IPS DF 19.7 (cell line): ENCODE measurements at regions not wholly inside any gene's neighbourhood (a gene's known extent, or its start where the extent isn't known, plus 50 kb on each side); places are given as distances from the start of the nearest gene placed in this dataset.
"Not testable (repeated sequence)": the region's sequence is repeated elsewhere in the genome, so short reads cannot be mapped to it uniquely, and the experiment has no call there.

ENCODE experiments used
- DNase-seq: peaks from one replicate; pipeline ENCODE4 v3.0.0-alpha.2; 2013; ENCODE audit warnings: low read depth, low spot score

DNA sequence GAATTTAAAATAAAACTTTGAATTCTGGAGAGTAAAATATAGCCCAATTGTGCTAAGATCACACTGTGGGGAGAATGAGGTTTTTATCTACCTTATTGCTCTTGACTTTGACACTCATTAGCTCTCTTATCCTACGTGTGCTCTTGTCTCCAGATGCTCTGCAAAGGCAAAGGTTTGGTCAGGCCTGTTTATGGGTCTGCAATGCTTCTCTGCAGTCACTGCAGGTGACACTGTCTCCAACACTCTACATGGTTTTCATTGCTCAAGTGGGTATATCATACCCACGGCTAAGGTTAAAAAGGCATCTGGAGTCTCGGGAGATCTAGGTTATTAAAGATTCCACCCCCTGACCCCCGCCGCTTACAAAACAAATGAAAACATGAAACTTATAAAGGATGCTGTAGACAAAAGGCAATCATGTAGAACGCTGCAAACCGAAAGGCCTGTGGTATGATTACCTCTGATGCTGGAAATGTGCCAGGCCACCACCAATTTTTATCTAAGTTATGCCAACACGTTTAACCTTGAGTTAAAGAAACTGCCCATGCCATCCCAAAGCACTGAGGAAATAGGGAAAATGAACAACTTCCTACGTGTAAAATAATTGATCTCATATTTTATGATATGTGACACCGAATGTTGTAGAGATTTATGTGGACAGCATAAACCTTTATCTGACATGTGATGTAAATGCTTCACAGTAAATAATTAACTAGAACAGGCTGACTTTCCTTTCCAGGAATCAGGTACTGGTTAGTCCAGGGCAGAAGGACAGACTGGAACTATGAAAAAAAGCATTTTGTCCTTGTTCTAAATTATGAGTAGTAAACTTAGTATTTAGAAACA, 238.2 kb upstream of the NOX3 start:
- no peak for DNase-seq

DNA sequence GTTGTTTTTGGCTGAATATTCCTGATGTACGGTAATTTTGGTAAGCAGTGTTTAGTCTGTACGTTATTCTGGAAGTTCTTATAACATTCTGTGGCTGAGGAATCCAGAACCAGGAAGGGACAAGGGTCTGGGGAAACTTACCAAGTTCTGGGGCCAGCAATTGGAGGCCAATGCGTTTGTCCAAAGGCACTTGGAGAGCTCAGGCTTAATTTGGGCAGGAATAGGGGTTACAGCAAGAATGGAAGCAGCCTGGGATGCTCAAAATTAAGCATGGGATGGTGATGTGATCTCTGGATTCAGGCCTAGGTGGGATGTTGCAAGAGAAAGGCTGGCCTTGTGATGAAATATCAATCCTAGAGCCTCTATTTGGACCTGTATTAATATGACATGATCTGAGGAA, 235.2 kb upstream of the NOX3 start:
- DNase-seq: no peak

DNA sequence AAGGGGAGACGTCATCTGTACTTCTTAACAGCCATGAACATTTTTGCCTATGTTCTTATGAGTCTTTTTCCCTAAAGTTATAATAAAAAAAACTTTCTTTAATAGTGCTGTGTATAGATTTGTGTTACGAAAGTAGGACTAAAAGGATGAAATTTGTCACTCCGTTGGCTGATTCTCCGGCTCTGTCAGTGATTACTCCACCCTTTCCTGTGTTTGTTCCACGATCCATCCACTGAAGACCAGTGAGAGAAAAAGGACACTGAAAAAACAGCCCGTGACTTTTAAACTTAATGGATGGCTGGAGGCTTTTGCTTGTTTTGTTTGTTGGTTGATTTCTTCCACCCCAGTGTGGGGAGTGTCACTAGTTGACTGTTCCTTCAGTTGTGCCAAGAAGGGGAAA, 232.0 kb upstream of the NOX3 start:
- no peak for DNase-seq

DNA sequence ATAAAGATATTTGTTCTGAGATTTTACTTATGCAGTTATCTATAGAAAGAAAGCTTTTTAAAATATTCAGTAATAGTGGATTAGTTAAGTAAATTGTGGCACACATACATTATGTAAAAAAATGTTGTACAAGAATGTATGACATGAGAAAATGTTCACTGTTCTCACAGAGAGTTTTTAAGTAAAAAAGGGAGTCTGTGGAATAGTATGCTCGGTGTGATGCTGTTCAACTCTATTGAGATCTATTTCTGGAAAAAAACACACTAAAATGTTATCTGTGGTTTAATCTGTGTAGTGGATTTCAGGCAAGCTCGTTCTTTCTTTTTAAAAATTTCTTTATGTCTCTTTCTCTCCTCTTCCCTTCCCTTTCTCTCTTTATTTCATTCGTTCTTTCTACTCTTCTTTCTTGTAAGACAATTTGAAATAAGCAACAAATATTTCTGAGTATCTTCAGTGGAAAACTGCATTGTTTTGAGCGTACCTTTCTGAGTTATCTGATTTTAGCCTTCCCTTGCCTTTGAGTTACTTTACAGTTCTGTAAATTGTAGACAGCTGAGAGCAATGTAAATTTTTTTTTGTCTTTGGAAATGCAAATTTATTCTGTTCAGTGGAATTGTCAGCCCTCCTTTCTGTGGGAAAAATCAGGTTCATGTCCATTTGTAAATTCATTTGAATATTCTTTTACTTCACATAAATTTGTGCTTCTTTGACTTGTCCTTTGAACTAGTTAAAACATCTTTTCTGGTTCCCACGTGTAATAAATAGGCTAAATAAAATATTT, 229.0 kb upstream of the NOX3 start:
- no peak for DNase-seq

DNA sequence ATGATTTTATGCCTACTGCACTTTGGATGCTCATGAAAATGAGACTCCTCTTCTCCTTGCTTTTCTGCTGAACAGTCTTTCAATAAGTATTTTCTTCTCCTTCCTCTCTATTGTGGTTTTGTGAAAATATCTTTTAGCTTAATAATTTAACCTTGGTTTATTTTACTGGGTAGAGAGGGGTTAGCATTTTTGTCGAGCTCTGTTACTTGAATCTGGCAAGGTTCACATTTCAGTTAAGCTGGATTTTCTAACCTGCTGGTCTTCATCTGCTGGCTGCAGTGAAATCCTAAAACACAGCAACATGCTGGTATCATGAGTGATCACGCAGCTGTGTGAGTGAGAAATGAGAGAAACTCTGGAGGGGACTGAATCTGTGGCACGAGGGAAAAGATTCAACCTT, 222.7 kb upstream of the NOX3 start:
- no peak for DNase-seq

DNA sequence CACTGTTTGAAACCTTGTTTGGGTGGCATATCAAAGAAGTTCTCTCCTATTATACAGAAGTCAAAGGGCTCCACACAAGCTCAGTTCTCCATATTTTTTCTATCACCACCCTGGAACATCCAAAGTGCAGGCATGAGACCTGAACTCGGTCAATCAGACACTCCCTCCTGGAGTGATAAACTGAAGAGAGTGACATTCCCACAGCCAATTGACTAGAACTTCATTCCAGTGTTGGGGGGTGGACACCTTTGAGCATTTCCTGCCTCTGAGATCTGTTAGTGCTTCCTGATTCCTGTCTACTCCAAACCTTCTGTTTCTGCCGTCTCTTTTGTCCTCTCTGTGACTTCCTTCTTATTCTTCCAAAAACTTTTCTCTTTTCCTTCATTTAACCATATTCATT, 220.7 kb upstream of the NOX3 start:
- no peak for DNase-seq

DNA sequence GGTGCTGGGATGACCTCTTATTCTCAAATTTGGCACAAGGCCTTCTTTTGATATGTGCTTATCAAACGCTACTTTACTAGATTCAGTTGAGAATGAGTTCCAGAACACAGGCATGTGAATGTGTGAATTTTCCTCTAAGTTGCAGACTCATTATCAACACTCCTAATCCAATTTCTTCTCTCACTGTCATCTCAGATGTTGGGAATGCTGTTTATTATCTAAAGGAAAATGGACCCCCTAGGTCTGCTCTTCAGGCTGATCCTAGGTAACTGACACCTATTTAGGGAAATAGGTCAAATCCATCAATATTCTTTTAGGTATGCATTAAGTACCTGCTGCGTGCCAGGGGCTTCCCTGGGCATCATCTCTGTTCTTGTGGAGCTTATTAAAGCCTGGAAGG, 215.0 kb upstream of the NOX3 start:
- no peak for DNase-seq

DNA sequence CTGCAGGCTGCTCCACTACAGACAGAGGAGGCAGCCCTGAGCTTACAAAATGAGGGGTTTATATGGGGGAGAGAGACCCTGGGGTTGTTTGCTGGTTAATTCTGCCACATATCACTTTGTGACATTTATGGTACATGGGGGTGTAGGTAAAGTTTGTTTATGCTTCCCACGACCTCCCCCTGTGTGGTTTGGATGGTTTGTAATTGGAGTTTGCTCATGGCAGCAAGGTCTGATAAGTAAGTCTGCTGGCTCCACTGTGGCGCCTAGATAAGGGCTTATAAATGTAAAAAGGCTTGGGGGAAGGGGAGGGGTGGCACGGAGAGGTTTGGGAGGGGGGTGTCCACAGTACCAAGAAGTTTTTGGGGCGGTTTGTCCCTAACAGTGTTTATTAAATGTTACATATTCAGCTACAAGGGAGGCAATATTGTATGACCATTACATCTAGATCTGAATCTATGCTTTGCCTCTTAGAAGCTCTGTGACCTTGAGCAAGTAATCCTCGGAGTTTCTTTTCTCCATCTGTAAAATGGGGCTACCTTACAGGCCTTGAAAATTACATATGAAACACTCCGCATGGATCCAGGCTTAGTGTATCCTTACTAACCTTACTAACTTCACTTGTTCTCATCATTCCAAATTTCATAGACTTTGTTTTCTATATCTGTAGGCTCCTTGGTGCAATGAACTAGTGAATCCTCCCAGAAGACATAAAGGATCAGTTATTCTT, 204.8 kb upstream of the NOX3 start:
- DNase-seq: no peak

DNA sequence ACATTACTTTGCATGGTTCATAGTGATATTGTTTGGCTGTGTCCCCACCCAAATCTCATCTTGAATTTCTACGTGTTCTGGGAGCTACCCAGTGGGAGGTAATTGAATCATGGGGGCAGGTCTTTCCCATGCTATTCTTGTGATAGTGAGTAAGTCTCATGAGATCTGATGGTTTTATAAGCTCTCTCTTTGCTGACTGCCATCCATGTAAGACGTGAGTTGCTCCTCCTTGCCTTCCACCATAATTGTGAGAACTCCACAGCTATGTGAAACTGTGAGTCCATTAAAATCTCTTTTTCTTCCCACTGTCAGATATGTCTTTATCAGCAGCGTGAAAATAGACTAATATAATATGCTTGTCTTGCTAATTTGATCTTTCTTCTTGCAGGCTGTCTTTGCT, 200.4 kb upstream of the NOX3 start:
- DNase-seq: no peak

DNA sequence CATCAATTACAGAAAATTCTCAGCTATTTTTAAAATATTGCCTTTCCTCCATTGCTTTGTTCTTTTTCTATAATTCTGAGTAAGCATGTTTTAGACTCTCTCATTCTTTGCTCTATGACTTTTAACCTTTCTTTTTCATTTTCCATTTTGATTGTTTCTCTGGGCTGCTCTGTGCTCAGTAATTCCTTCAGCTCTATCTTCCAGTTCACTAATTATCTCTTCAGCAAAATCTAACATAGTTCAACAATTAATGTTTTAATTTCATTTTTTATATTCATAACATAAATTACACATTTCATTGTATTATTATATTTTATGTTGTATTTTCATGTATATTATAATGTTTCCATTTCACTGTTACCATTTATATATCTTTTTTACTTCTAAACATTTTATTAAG, 198.8 kb upstream of the NOX3 start:
- no peak for DNase-seq

DNA sequence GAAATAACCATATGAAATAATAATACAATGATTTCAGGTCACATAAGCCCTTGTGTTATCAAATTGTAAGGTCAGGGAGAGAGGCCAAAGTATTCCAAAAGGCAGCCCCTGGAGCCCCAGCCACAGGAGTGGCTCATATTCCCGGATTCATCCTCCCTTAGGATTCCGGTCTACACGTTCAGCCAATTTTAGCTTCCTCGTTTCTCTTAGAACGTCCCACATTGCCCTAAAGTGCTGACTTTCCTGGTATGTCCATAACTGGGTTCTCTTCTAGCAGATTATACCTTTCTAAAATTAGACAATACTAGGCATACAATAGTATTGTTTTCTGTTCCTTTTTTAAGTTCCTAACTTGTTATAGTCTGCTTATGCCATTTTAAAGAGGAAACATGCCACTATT, 192.7 kb upstream of the NOX3 start:
- no peak for DNase-seq

DNA sequence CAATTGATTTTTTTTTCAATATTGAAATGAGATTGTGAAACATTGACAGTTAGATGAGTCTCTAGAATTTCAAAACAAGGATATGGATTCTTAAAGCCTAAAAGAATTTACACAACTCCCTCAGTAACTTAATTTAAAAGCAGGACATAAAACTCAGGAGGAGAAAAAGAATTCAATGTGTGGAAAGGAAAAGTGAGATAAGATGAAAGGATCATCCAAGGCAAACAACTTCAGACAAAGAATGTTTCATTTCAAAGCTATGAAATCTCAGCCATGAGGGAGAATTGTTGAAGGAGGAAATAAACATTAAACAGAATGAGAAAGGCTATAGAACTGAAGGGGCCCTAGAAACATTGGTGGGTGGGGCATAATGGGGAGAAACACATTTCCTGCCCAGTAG, 191.7 kb upstream of the NOX3 start:
- no peak for DNase-seq

DNA sequence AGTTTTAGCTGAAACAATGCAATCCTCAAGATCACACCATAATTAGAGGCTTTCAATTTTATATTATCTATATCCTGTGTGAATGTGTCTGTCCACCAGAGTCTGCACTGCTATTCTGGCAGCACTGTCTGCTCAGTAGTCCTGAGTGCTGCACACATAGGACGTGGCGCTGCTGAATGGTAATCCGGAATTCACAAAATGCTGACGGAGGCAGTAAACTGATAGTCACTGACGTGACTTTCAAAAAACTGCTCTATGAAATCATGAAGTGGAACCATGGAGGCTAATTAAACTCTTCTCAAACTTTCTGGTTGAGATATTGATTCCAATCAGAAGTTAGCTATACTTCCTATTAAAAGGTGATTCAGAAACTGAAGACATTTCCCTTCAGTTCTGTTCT, 190.8 kb upstream of the NOX3 start:
- no peak for DNase-seq

DNA sequence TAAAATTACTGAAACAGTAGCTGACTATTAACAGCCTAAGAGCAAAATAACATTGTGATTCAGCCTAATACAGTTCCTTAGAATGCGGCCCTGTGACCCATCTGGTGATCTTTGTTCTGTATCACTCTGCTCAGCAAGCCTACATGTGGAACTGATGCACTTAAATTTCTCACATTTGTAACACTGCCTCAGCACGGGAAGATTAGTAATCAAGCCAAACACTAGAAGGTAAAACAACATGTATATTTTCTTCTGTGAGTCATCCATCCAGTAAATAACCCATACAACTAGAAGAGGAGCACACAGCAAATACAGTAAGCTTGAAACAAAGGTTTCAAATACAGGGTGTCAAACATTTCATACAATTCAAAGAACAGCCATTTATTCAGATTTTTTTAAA, 189.7 kb upstream of the NOX3 start:
- no peak for DNase-seq

DNA sequence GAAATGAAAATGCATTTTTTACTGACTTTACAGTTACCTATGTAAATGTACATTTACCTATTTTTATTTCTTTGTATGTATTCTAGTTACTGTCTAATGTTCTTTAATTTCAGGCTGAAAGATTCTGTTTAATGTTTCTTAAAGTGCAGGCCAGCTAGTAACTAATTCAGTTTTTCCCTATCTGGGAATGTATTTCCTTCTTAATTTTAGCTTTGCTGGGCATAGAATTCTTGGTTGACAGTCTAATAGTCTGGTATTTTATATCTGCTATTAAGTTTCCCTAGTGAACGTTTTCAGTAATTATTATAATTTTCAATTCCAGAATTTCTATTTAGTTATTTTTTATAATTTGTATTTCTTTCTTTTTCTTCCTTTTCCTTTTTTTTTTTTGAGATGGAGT, 186.0 kb upstream of the NOX3 start:
- DNase-seq: no peak

DNA sequence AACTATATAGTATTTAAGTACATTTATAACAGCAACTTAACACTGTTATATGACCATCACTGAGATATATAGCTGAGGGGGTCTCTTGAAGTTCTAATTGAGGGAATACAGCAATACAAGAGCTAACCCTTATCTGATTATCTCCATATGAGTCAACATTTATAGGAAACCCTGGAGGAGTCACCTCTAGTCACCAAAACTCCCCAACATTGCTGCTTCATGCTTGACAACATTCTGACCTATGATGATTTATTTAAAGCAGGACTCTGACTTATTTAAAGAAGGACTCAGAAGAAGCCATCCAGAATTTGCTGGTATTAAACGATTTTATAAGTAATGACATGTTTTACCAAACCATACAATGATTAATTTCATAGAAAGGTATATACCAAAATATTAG, 182.6 kb upstream of the NOX3 start:
- no peak for DNase-seq

DNA sequence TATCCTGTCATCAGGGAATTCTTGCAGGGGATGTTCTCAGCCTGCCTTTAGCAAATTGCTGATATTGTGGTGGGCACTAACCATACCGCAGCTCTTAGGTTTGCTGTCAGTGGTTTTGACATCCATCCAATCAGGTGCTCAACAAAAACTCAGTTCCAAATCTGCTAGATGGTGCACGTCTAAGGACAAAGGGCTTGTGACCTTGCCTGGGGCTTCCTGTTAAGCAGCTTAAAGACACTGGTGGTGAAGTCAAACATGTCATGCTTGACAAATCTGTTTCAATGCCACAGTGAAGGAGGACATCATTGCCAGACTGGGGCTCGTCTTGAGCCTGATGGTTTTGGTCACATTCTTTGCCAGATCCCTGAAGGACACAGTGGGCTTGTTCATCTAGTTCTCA, 179.8 kb upstream of the NOX3 start:
- no peak for DNase-seq

DNA sequence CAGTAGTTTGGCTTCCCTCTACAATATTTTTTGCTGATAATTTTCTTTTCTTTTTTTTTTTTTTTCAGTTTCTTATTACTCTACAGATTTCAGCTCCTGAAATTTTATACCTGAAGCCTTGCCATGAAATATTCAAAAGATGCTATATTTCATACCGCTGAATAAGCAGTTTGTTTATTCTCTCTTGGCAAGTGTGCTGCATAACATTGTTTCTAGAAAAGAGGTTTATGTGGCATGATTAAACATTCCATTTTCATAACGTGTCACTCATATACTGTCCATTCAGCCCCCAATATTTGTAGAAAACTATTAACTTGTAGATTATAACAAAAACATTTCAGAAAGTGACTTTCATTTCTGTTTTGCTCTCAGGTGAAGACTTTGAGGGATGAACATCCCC, 174.4 kb upstream of the NOX3 start:
- DNase-seq: no peak

DNA sequence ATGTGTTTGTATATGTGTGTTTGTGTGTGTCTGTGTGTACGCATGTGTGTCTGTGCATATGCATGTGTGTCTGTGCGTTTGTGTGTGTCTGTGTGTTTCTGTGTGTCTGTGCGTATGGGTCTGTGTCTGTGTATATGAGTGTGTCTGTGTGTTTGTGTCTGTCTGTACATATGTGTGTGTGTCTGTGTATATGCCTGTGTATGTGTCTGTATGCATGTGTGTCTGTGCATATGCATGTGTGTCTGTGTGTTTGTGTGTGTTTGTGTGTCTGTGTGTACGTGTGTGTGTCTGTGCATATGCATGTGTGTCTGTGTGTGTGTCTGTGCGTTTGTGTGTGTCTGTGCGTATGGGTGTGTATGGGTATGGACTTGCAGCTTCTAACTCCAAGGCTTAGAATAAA, 174.0 kb upstream of the NOX3 start:
- DNase-seq: no peak

DNA sequence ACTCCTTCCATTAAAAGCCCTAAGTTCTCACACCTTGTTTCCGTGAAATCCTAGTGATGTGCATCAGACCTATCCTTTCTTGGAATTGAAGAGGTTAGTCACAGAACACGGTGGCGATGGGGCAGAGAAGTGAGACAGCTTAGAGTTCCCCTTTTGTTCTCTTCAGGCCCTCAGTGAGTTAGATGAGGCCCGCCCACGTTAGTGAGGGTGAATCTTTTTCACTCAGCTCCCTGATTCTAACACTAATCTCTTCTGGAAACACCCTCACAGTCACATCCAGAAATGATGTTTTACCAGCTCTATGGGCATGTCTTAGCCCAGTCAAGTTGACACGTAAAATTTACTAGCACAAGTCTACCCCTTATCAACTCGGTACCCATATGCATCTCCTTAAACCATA, 172.7 kb upstream of the NOX3 start:
- DNase-seq: no peak

DNA sequence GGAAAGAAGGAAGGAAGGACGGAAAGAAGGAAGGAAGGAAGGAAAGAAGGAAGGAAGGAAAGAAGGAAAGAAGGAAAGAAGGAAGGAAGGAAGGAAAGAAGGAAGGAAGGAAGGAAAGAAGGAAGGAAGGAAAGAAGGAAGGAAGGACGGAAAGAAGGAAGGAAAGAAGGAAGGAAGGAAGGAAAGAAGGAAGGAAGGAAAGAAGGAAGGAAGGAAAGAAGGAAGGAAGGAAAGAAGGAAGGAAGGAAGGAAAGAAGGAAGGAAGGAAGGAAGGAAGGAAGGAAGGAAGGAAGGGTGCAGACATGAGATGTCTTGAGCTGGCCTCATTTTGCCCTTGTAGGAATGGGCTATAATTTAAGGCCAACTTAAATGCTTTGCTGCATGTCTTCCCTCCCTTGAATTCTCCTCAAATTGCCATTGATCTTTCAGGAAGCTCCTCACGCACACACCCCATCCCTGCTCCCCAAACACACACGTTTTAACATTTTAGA, 172.1 kb upstream of the NOX3 start:
- DNase-seq: not testable (repeated sequence)

DNA sequence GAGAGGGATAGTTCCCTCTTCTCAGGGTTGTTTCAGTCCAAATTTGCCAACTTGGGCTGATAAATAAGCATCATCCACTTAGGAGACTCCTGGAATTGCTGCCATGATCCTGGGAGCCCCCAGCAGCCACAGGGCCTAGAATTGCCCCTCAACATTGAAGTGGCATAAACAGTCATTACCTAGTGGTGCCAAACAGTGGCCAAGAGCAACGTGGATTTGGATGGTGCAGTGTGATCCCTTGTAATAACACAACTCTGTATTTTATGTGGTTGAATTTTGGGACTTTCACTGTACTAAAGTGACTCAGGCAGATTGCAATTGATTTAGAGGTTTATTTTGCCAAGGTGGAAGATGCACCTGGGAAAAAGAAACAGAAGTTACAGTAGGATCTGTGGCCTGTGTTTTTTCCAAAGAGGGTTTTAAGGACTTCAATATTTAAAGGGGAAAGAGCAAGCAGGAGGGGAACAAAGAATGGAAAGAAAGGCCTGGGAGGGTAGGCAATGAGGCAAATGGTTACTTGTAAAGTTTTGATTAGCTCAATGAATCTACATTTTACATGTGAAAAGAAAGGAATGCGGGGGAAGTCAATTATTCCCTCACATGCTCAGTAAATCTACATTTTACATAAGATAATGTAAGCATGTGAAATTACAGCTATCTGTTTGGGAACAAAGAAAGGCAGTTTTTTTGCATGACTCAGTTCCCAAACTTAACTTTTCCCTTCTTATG, 168.0 kb upstream of the NOX3 start:
- DNase-seq: peak; percentile 33
